ENCODE measurements at regions not wholly inside any gene's neighbourhood (a gene's known extent, or its start where the extent isn't known, plus 50 kb on each side); places are given as distances from the start of the nearest gene placed in this dataset.

- DNase-seq, result no peak
Observed at GRCh38 chr13:21757763-21758162, 86.9 kb downstream of the FGF9 start.

GRCh38 chr13:21758441-21758840, 87.6 kb downstream of the FGF9 start:
- DNase-seq, result no peak

GRCh38 chr13:21759463-21759862, 88.6 kb downstream of the FGF9 start:
- no peak for DNase-seq

- no peak for DNase-seq
Observed at GRCh38 chr13:21759911-21760310, 89.0 kb downstream of the FGF9 start.

GRCh38 chr13:21761770-21762169, 90.9 kb downstream of the FGF9 start:
- no peak for DNase-seq

- DNase-seq, result no peak
Observed at GRCh38 chr13:21762512-21762911, 91.6 kb downstream of the FGF9 start.

- DNase-seq, result no peak
Observed at GRCh38 chr13:21767032-21767431, 96.2 kb downstream of the FGF9 start.

- no peak for DNase-seq
Observed at GRCh38 chr13:21771075-21771474, 100.2 kb downstream of the FGF9 start.

- no peak for DNase-seq
Observed at GRCh38 chr13:21777166-21777565, 106.3 kb downstream of the FGF9 start.

- no peak for DNase-seq
Observed at GRCh38 chr13:21777813-21778212, 106.9 kb downstream of the FGF9 start.

GRCh38 chr13:21782736-21783135, 111.9 kb downstream of the FGF9 start:
- DNase-seq, result no peak

GRCh38 chr13:21785990-21786389, 115.1 kb downstream of the FGF9 start:
- no peak for DNase-seq

- no peak for DNase-seq
Observed at GRCh38 chr13:21796066-21796465, 125.2 kb downstream of the FGF9 start.

- DNase-seq, result no peak
Observed at GRCh38 chr13:21796775-21797514, 126.1 kb downstream of the FGF9 start.

- no peak for DNase-seq
Observed at GRCh38 chr13:21797736-21798135, 126.9 kb downstream of the FGF9 start.

- DNase-seq, result no peak
Observed at GRCh38 chr13:21798181-21798580, 127.3 kb downstream of the FGF9 start.

GRCh38 chr13:21799671-21800070, 128.8 kb downstream of the FGF9 start:
- no peak for DNase-seq

GRCh38 chr13:21800837-21801616, 130.2 kb downstream of the FGF9 start:
- no peak for DNase-seq

GRCh38 chr13:21805733-21806132, 134.9 kb downstream of the FGF9 start:
- DNase-seq, result no peak

GRCh38 chr13:21812192-21812626, 141.3 kb downstream of the FGF9 start:
- DNase-seq, result no peak

- no peak for DNase-seq
Observed at GRCh38 chr13:21813110-21813509, 142.2 kb downstream of the FGF9 start.

- DNase-seq, result no peak
Observed at GRCh38 chr13:21813844-21814243, 143.0 kb downstream of the FGF9 start.

GRCh38 chr13:21814604-21815003, 143.7 kb downstream of the FGF9 start:
- DNase-seq, result no peak

- DNase-seq, result no peak
Observed at GRCh38 chr13:21817878-21818277, 147.0 kb downstream of the FGF9 start.
